ENCODE measurements at regions not wholly inside any gene's neighbourhood (a gene's known extent, or its start where the extent isn't known, plus 50 kb on each side); places are given as distances from the start of the nearest gene placed in this dataset.

GRCh38 chr4:14379183-14379582 lies 623.1 kb upstream of the CPEB2 start:
- no peak for DNase-seq

GRCh38 chr4:14383652-14384051 lies 618.6 kb upstream of the CPEB2 start:
- DNase-seq: no peak
- Histone ChIP-seq H3K36me3 (no peaks in the 10 kb centered on the region), H3K4me3 (ENCODE audit: low read depth, low read length) (no peak overlapping the region), H3K27ac (no peak overlapping the region), H3K27me3 (ENCODE audit: insufficient read depth, low read depth, severe bottlenecking) (no peaks in the 10 kb centered on the region), H3K9me3 (ENCODE audit: severe bottlenecking) (peaks cover 4% of the 10 kb centered on the region)
- no peak for TF ChIP-seq CTCF (IDR thresholded peaks at IDR 0.05; ENCODE audit: low read depth, low read length)

More at GRCh38 chr4:14379183-14379582, 623.1 kb upstream of the CPEB2 start:
- no peaks in the 10 kb centered on the region for H3K36me3 ChIP-seq
- H3K27ac ChIP-seq: no peak overlapping the region
- H3K27me3 ChIP-seq (ENCODE audit: insufficient read depth, low read depth, severe bottlenecking): no peaks in the 10 kb centered on the region
- no peak for TF ChIP-seq CTCF (IDR thresholded peaks at IDR 0.05; ENCODE audit: low read depth, low read length)
- H3K9me3 ChIP-seq (ENCODE audit: severe bottlenecking): peaks cover 7% of the 10 kb centered on the region
- no peak overlapping the region for H3K4me3 ChIP-seq (ENCODE audit: low read depth, low read length)

DNA sequence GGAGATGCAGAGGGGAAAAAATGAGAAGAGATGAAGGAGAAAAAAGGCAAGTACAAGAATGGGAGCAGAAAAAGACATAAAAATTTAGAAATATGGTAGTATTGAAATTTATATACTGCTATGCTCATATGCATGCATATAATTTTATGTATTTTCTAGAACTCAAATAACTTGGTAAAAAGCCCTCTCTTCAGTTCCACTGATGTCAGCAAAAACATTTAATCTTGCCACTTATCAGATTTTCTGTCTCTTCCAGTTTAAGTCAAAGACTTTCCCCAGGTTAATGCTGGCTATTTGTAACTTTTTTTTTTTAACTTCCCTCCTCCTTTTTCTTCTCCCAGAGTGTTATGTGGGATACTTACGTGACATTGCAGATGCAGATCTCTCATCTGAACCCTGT lies 617.5 kb upstream of the CPEB2 start:
- no peaks in the 10 kb centered on the region for H3K9me3 ChIP-seq (ENCODE audit: severe bottlenecking)
- no peak for DNase-seq
- H3K4me3 ChIP-seq (ENCODE audit: low read depth, low read length): no peak overlapping the region
- TF ChIP-seq CTCF (IDR thresholded peaks at IDR 0.05; ENCODE audit: low read depth, low read length): no peak
- H3K27ac ChIP-seq: no peak overlapping the region
- no peaks in the 10 kb centered on the region for H3K36me3 ChIP-seq
- H3K27me3 ChIP-seq (ENCODE audit: insufficient read depth, low read depth, severe bottlenecking): no peaks in the 10 kb centered on the region

DNA sequence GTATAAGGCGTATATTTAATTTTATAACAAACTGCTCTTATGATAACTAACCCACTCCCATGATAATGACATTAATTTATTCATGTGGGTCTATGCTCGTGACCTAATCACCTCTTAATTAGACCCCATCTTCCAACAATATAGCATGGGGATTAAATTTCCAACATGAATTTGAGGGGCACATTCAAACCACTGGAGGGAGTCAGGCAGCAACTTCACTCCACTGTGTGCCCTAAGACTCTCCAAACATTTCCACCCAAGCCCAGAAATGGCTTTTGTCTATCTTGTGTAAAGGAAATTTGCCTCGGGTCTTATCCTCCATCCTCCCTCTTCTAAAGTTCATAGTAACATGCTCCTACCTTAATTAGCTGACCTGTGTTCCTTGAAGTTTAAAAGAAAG lies 616.1 kb upstream of the CPEB2 start:
- H3K36me3 ChIP-seq: no peaks in the 10 kb centered on the region
- no peaks in the 10 kb centered on the region for H3K27me3 ChIP-seq (ENCODE audit: insufficient read depth, low read depth, severe bottlenecking)
- TF ChIP-seq CTCF (IDR thresholded peaks at IDR 0.05; ENCODE audit: low read depth, low read length): no peak
- no peaks in the 10 kb centered on the region for H3K9me3 ChIP-seq (ENCODE audit: severe bottlenecking)
- no peak overlapping the region for H3K4me3 ChIP-seq (ENCODE audit: low read depth, low read length)
- H3K27ac ChIP-seq: no peak overlapping the region
- no peak for DNase-seq

GRCh38 chr4:14387647-14388046 lies 614.6 kb upstream of the CPEB2 start:
- no peak overlapping the region for H3K27ac ChIP-seq
- no peaks in the 10 kb centered on the region for H3K27me3 ChIP-seq (ENCODE audit: insufficient read depth, low read depth, severe bottlenecking)
- no peak overlapping the region for H3K4me3 ChIP-seq (ENCODE audit: low read depth, low read length)
- no peak for TF ChIP-seq CTCF (IDR thresholded peaks at IDR 0.05; ENCODE audit: low read depth, low read length)
- H3K9me3 ChIP-seq (ENCODE audit: severe bottlenecking): no peaks in the 10 kb centered on the region
- no peaks in the 10 kb centered on the region for H3K36me3 ChIP-seq
- DNase-seq: no peak

DNA sequence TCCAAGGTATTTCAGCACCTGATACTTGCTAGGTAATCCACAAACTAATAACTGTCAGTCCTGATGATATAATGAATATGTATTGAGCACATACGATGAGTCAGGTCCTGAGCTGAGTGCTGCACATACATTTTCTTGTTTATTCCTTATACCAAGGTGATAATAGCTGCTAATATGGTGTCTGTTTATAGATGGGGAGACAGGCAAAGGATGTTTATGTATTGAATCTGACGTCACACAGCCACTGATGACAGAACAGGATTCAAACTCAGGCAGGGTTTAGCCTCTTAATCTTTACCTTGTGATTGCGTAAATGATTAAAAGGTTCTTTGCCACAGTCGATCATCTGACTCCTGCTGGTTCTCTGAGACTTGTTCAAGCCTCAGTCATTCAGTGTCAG lies 609.9 kb upstream of the CPEB2 start:
- no peaks in the 10 kb centered on the region for H3K27me3 ChIP-seq (ENCODE audit: insufficient read depth, low read depth, severe bottlenecking)
- DNase-seq: no peak
- TF ChIP-seq CTCF (IDR thresholded peaks at IDR 0.05; ENCODE audit: low read depth, low read length): no peak

More for the DNA sequence above, 609.9 kb upstream of the CPEB2 start:
- Histone ChIP-seq H3K4me3 (ENCODE audit: low read depth, low read length) (no peak overlapping the region), H3K9me3 (ENCODE audit: severe bottlenecking) (no peaks in the 10 kb centered on the region), H3K27ac (no peak overlapping the region), H3K36me3 (no peaks in the 10 kb centered on the region)
